HepG2 (cell line): ENCODE measurements at regions not wholly inside any gene's neighbourhood (a gene's known extent, or its start where the extent isn't known, plus 50 kb on each side); places are given as distances from the start of the nearest gene placed in this dataset.

Experiments used
- ATAC-seq: fragments of 200-7000 bp; cut with Tn5 transposase; 3 replicates; pipeline ENCODE4 v1.9.1; 2020; ENCODE audit warnings: mild to moderate bottlenecking, moderate library complexity
- BruUV-seq: library from RNA; stranded (reverse); fragments of 400-500 nt; replicated peaks from 2 replicates; lab custom pipeline; 2021; lab: Mats Ljungman, UMichigan
- CTCF ChIA-PET: fragments of 300-600 bp; formaldehyde crosslinking; extraction: SDS; loops from one replicate; lab custom pipeline; 2021; ENCODE audit warnings: low total read pairs, inconsistent platforms, low intra/inter-chr PET ratio; lab: Yijun Ruan, JAX
- POLR2A ChIA-PET: fragments of 350-600 bp; sonication (Branson Sonifier 250); formaldehyde crosslinking; loops from one replicate; lab custom pipeline; 2020; ENCODE audit warnings: antibody characterized with exemption, inconsistent platforms; lab: Yijun Ruan, JAX
- DNase-seq: peaks from one replicate; pipeline ENCODE4 v3.0.0-alpha.2; 2015; ENCODE audit warnings: low spot score
- FAIRE-seq: peaks from 3 replicates; lab custom pipeline; 2011; peaks lifted over from hg19 to GRCh38; lab: Jason Lieb, UNC
- H2AFZ ChIP-seq: one replicate; pipeline ENCODE4 v1.6.1; 2011; ENCODE audit warnings: low read length, inconsistent platforms
- H3K27ac ChIP-seq: fragments of 300-600 bp; 3 replicates; pipeline ENCODE4 v1.8.0; 2011; ENCODE audit warnings: mixed run types, mild to moderate bottlenecking, mixed read lengths, low read length, inconsistent platforms; ENCODE audit not compliant: insufficient read depth; ENCODE audit errors: extremely low read length
- H3K27me3 ChIP-seq, 2 experiments: fragments of 200-600 bp in 1 of 2; 2 replicates in 1 of 2; 3 replicates in 1 of 2; pipeline versions ENCODE4 v1.6.0 to v1.8.0; 2011; ENCODE audit warnings: low read length in 2 of 2, mild to moderate bottlenecking in 2 of 2, moderate library complexity in 2 of 2, inconsistent platforms in 1 of 2; ENCODE audit not compliant: insufficient read depth in 2 of 2, control insufficient read depth in 1 of 2
- H3K36me3 ChIP-seq, 2 experiments: fragments of 200-600 bp in 1 of 2; replicated peaks in 1 of 2; 2 replicates in 1 of 2; 3 replicates in 1 of 2; pipeline versions ENCODE4 v1.5.1 to v1.8.0; 2011; ENCODE audit warnings: low read length in 2 of 2, inconsistent platforms in 1 of 2; ENCODE audit not compliant: insufficient read depth in 2 of 2, control insufficient read depth in 1 of 2
- H3K4me1 ChIP-seq: 2 replicates; pipeline ENCODE4 v1.5.1; 2012; ENCODE audit warnings: low read length, inconsistent platforms; ENCODE audit not compliant: insufficient read depth
- H3K4me2 ChIP-seq: 2 replicates; pipeline ENCODE4 v1.6.0; 2011; ENCODE audit warnings: low read depth, low read length, inconsistent platforms
- H3K4me3 ChIP-seq, 3 experiments: fragments of 200-600 bp in 1 of 3; sonication (generic), shearing (Covaris generic) in 1 of 3; replicated peaks in 1 of 3; 2 replicates each; pipeline ENCODE4 v1.5.1; 2011 to 2016; ENCODE audit warnings: low read length in 3 of 3, inconsistent platforms in 2 of 3, low read depth in 2 of 3, mild to moderate bottlenecking in 2 of 3, control low read depth in 1 of 3, mixed read lengths in 1 of 3; ENCODE audit not compliant: insufficient read depth in 1 of 3
- H3K79me2 ChIP-seq: one replicate; pipeline ENCODE4 v1.6.1; 2011; ENCODE audit warnings: low read length, inconsistent platforms; ENCODE audit not compliant: insufficient read depth
- H3K9ac ChIP-seq: 2 replicates; pipeline ENCODE4 v1.6.0; 2011; ENCODE audit warnings: mild to moderate bottlenecking, low read depth, low read length, inconsistent platforms; ENCODE audit not compliant: insufficient read depth
- H3K9me3 ChIP-seq: 2 replicates; pipeline ENCODE4 v1.5.1; 2012; ENCODE audit warnings: mild to moderate bottlenecking, low read length
- H4K20me1 ChIP-seq: 2 replicates; pipeline ENCODE4 v1.6.0; 2011; ENCODE audit warnings: inconsistent platforms, mild to moderate bottlenecking, low read length, moderate library complexity; ENCODE audit not compliant: insufficient read depth
- HCFC1 ChIP-seq: fragments of 150-350 bp; IDR thresholded peaks from 2 replicates; pipeline ENCODE4 v1.6.1; 2014; ENCODE audit warnings: low read depth, low read length
- KMT2B ChIP-seq: IDR thresholded peaks from 2 replicates; pipeline ENCODE4 v1.6.1; 2016; ENCODE audit warnings: missing genetic modification reagents, missing compliant biosample characterization
- RBAK ChIP-seq: sonication (generic); formaldehyde crosslinking; IDR thresholded peaks from 2 replicates; pipeline ENCODE4 v1.5.1; 2020; ENCODE audit warnings: mild to moderate bottlenecking, missing genetic modification reagents
- ZIK1 ChIP-seq: sonication (generic); formaldehyde crosslinking; IDR thresholded peaks from 2 replicates; pipeline ENCODE4 v1.5.0; 2020; ENCODE audit warnings: mild to moderate bottlenecking, low read depth, missing genetic modification reagents, borderline replicate concordance
- ZNF292 ChIP-seq: sonication (generic); formaldehyde crosslinking; IDR thresholded peaks from 2 replicates; pipeline ENCODE4 v1.8.1; 2022; ENCODE audit warnings: mild to moderate bottlenecking, low read depth, missing genetic modification reagents, borderline replicate concordance
- ZNF607 ChIP-seq: sonication (generic); formaldehyde crosslinking; IDR thresholded peaks from 2 replicates; pipeline ENCODE4 v1.5.1; 2020; ENCODE audit warnings: missing genetic modification reagents, mild to moderate bottlenecking, borderline replicate concordance
- ZNF674 ChIP-seq: sonication (generic); formaldehyde crosslinking; IDR thresholded peaks from 2 replicates; pipeline ENCODE4 v1.5.0; 2020; ENCODE audit warnings: low read depth, mild to moderate bottlenecking, missing genetic modification reagents
- ZNF781 ChIP-seq: sonication (generic); formaldehyde crosslinking; IDR thresholded peaks from 2 replicates; pipeline ENCODE4 v1.5.1; 2020; ENCODE audit warnings: borderline replicate concordance, mild to moderate bottlenecking, missing genetic modification reagents; ENCODE audit errors: not compliant biosample characterization
- WGBS: methylation state at CpG from one replicate; pipeline ENCODE4 v1.1.6; 2017; ENCODE audit warnings: low lambda C conversion rate; 5-methylcytosine and 5-hydroxymethylcytosine counted together
- in situ Hi-C: cut with HindIII; loops from 2 replicates; pipeline ENCODE4 v1.10.0; 2017; ENCODE audit warnings: low pct_unique_long_range_greater_than_20kb; ENCODE audit not compliant: extremely low pct_ligation_motif_present
- intact Hi-C: fragments of 100-400 bp; cut with micrococcal nuclease; formaldehyde crosslinking; loops from one replicate; pipeline ENCODE4 v1.10.0; 2022; ENCODE audit not compliant: unreplicated experiment
- TF ChIP-seq, protein P1 (sequence below): sonication (generic); formaldehyde crosslinking; IDR thresholded peaks from 2 replicates; pipeline ENCODE4 v1.8.0; 2022; ENCODE audit warnings: mild to moderate bottlenecking, missing genetic modification reagents, moderate library complexity
- TF ChIP-seq, protein P2 (sequence below): sonication (generic); formaldehyde crosslinking; IDR thresholded peaks from 2 replicates; pipeline ENCODE4 v1.4.0; 2020; ENCODE audit warnings: missing genetic modification reagents
- TF ChIP-seq, protein P3 (sequence below): sonication (generic); formaldehyde crosslinking; conservative IDR thresholded peaks from 2 replicates; pipeline ENCODE4 v1.8.1; 2023; ENCODE audit warnings: missing genetic modification reagents
- TF ChIP-seq, protein P4 (sequence below): IDR thresholded peaks from 2 replicates; pipeline ENCODE4 v1.6.1; 2016; ENCODE audit warnings: missing genetic modification reagents, missing compliant biosample characterization

DNA sequence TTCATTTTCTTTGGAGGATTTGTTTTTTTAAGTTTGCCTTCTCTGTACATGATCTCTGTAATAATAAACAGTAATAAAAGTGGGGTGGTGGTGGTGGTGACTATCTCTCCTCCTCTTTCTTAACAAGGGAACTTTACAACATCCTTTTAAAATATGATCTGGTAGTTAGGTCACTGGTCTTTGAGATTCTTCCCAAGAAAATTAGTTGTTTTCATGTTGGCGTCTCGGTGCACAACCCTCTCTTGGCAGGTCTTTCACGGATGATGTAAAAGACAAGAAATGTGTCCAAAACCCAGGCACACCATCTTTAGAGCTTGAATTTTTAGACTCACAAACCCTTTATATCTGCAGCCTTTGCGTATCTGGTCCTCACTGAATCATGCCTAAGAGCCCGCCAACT is 488.5 kb upstream of the TBX3 start:
- no TSS peak for BruUV-seq
- Histone ChIP-seq H3K27me3 (no peaks in the 10 kb centered on the region), H3K36me3 (no peaks in the 10 kb centered on the region), H2AFZ (no peak overlapping the region), H3K79me2 (no peaks in the 10 kb centered on the region), H3K4me2 (no peak overlapping the region), H3K4me1 (no peaks in the 10 kb centered on the region), H3K9me3 (no peaks in the 10 kb centered on the region), H3K4me3 (no peak overlapping the region), H3K9ac (no peak overlapping the region), H4K20me1 (no peaks in the 10 kb centered on the region), H3K27ac (no peak overlapping the region)
- no peak for DNase-seq
- TF ChIP-seq, protein P1, sequence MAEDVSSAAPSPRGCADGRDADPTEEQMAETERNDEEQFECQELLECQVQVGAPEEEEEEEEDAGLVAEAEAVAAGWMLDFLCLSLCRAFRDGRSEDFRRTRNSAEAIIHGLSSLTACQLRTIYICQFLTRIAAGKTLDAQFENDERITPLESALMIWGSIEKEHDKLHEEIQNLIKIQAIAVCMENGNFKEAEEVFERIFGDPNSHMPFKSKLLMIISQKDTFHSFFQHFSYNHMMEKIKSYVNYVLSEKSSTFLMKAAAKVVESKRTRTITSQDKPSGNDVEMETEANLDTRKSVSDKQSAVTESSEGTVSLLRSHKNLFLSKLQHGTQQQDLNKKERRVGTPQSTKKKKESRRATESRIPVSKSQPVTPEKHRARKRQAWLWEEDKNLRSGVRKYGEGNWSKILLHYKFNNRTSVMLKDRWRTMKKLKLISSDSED (CRISPR knock-in tag): no peak
- TF ChIP-seq, protein P2, sequence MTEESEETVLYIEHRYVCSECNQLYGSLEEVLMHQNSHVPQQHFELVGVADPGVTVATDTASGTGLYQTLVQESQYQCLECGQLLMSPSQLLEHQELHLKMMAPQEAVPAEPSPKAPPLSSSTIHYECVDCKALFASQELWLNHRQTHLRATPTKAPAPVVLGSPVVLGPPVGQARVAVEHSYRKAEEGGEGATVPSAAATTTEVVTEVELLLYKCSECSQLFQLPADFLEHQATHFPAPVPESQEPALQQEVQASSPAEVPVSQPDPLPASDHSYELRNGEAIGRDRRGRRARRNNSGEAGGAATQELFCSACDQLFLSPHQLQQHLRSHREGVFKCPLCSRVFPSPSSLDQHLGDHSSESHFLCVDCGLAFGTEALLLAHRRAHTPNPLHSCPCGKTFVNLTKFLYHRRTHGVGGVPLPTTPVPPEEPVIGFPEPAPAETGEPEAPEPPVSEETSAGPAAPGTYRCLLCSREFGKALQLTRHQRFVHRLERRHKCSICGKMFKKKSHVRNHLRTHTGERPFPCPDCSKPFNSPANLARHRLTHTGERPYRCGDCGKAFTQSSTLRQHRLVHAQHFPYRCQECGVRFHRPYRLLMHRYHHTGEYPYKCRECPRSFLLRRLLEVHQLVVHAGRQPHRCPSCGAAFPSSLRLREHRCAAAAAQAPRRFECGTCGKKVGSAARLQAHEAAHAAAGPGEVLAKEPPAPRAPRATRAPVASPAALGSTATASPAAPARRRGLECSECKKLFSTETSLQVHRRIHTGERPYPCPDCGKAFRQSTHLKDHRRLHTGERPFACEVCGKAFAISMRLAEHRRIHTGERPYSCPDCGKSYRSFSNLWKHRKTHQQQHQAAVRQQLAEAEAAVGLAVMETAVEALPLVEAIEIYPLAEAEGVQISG (CRISPR knock-in tag): no peak
- no peak for TF ChIP-seq ZNF292 (CRISPR knock-in tag)
- TF ChIP-seq, protein P3, sequence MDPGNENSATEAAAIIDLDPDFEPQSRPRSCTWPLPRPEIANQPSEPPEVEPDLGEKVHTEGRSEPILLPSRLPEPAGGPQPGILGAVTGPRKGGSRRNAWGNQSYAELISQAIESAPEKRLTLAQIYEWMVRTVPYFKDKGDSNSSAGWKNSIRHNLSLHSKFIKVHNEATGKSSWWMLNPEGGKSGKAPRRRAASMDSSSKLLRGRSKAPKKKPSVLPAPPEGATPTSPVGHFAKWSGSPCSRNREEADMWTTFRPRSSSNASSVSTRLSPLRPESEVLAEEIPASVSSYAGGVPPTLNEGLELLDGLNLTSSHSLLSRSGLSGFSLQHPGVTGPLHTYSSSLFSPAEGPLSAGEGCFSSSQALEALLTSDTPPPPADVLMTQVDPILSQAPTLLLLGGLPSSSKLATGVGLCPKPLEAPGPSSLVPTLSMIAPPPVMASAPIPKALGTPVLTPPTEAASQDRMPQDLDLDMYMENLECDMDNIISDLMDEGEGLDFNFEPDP (CRISPR knock-in tag): no peak
- TF ChIP-seq ZIK1 (CRISPR knock-in tag): no peak
- TF ChIP-seq ZNF781 (CRISPR knock-in tag): no peak
- no peak for TF ChIP-seq ZNF674
- TF ChIP-seq ZNF607 (CRISPR knock-in tag): no peak
- TF ChIP-seq, protein P4, sequence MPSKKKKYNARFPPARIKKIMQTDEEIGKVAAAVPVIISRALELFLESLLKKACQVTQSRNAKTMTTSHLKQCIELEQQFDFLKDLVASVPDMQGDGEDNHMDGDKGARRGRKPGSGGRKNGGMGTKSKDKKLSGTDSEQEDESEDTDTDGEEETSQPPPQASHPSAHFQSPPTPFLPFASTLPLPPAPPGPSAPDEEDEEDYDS (CRISPR knock-in tag): no peak
- TF ChIP-seq HCFC1: no peak
- TF ChIP-seq KMT2B: no peak
- no peak for TF ChIP-seq RBAK (CRISPR knock-in tag)
- ATAC-seq: no peak
- in situ Hi-C loops (no loop called here), intact Hi-C loops (no loop called here)
- POLR2A ChIA-PET: no interaction called here
- no peak for FAIRE-seq
- CTCF ChIA-PET: no interaction called here
- 74% methylated on average over 5 of the region's 5 CpGs for WGBS
